ENCODE measurements at regions not wholly inside any gene's neighbourhood (a gene's known extent, or its start where the extent isn't known, plus 50 kb on each side); places are given as distances from the start of the nearest gene placed in this dataset.
"Not testable (repeated sequence)": the region's sequence is repeated elsewhere in the genome, so short reads cannot be mapped to it uniquely, and the experiment has no call there.

- WGBS, 2 experiments (ENCODE audit: extremely low coverage in 2 of 2, insufficient read length in 1 of 2), result no CpG with 5 or more reads among the region's 3 CpGs
- Histone ChIP-seq H3K18ac (ENCODE audit: low read depth, low read length) (no peak overlapping the region), H2AK5ac (ENCODE audit: low read depth, low read length) (no peak overlapping the region), H3K9me3 (ENCODE audit: control insufficient read depth, insufficient read depth, low read length) (no peaks in the 10 kb centered on the region), H2BK5ac (ENCODE audit: low read depth, low read length, poor library complexity, severe bottlenecking) (no peak overlapping the region), H3K14ac (replicated peaks; ENCODE audit: low read depth, low read length) (no peak overlapping the region), H3K4me3 (ENCODE audit: insufficient read depth, low read depth, low read length) (no peak overlapping the region), H3K23ac (ENCODE audit: low read depth, low read length) (no peak overlapping the region), H2BK15ac (ENCODE audit: low read depth, low read length) (no peak overlapping the region), H4K8ac (ENCODE audit: low read depth in 2 of 2, low read length in 2 of 2) (no peak overlapping the region), H3K9me1 (ENCODE audit: insufficient read depth, low read length) (no peaks in the 10 kb centered on the region), H3K9ac (ENCODE audit: low read depth, low read length) (no peak overlapping the region), H3K27ac (ENCODE audit: insufficient read depth, low read length) (no peak overlapping the region), H4K20me1 (ENCODE audit: insufficient read depth, low read length) (no peaks in the 10 kb centered on the region), H2BK20ac (ENCODE audit: low read depth, low read length) (no peak overlapping the region), H2BK120ac (ENCODE audit: low read depth, low read length) (no peak overlapping the region), H3K4ac (ENCODE audit: low read depth, low read length) (no peak overlapping the region), H3K4me2 (ENCODE audit: low read depth, low read length) (no peak overlapping the region), H3K79me1 (ENCODE audit: low read depth in 1 of 2, low read length in 2 of 2) (no peaks in the 10 kb centered on the region), H3K56ac (ENCODE audit: extremely low read depth, insufficient read depth, low read length) (no peak overlapping the region), H2AFZ (replicated peaks; ENCODE audit: low read length, poor library complexity) (no peak overlapping the region), H3K36me3 (ENCODE audit: control insufficient read depth, insufficient read depth, low read length) (no peaks in the 10 kb centered on the region), H4K5ac (ENCODE audit: low read depth, low read length) (no peak overlapping the region), H3K27me3 (ENCODE audit: control insufficient read depth, insufficient read depth, low read length) (no peaks in the 10 kb centered on the region; the same call in 1 of the 2 replicates), H3K4me1 (ENCODE audit: control insufficient read depth, insufficient read depth, low read length) (no peaks in the 10 kb centered on the region), H2AK9ac (replicated peaks; ENCODE audit: low read depth, low read length, poor library complexity) (no peak overlapping the region), H4K91ac (ENCODE audit: insufficient read depth, low read depth, low read length) (no peak overlapping the region)
- ChIA-PET CTCF (no interaction called here), POLR2A (ENCODE audit: unreplicated experiment) (no interaction called here)
- ATAC-seq (ENCODE audit: low read depth) (no peak), DNase-seq (no peak)
- TF ChIP-seq POLR2A (IDR thresholded peaks at IDR 0.05; ENCODE audit: low read depth, low read length), result no peak
- no peak for TF ChIP-seq NFE2L2 (IDR thresholded peaks at IDR 0.05; ENCODE audit: low read depth, low read length)
- no peak for TF ChIP-seq CEBPB (IDR thresholded peaks at IDR 0.05; ENCODE audit: low read depth, low read length)
- TF ChIP-seq BHLHE40 (IDR thresholded peaks at IDR 0.05; ENCODE audit: low read depth, low read length), result no peak
- TF ChIP-seq MXI1 (IDR thresholded peaks at IDR 0.05; ENCODE audit: borderline replicate concordance, low read depth, low read length), result no peak
- dilution Hi-C loops (cut with HindIII; ENCODE audit: low sequenced_read_pairs, unreplicated experiment) (no loop called here), in situ Hi-C loops (cut with MboI; ENCODE audit: low sequenced_read_pairs) (no loop called here), intact Hi-C loops (cut with micrococcal nuclease) (no loop called here)
- no TSS peak for BruUV-seq (replicated peaks)
These were observed 193.3 kb upstream of the KCND2 start for GRCh38 chr7:120079704-120080103.

- H3K36me3 ChIP-seq (ENCODE audit: control insufficient read depth, insufficient read depth, low read length); H3K9me1 ChIP-seq (ENCODE audit: insufficient read depth, low read length); H3K4me3 ChIP-seq (ENCODE audit: insufficient read depth, low read depth, low read length); H3K27me3 ChIP-seq (ENCODE audit: control insufficient read depth, insufficient read depth, low read length); H2AK9ac ChIP-seq (replicated peaks; ENCODE audit: low read depth, low read length, poor library complexity); H2BK20ac ChIP-seq (ENCODE audit: low read depth, low read length); H3K23ac ChIP-seq (ENCODE audit: low read depth, low read length); H4K8ac ChIP-seq (ENCODE audit: low read depth in 2 of 2, low read length in 2 of 2); H2AFZ ChIP-seq (replicated peaks; ENCODE audit: low read length, poor library complexity); H4K91ac ChIP-seq (ENCODE audit: insufficient read depth, low read depth, low read length); H2AK5ac ChIP-seq (ENCODE audit: low read depth, low read length); POLR2A ChIA-PET (ENCODE audit: unreplicated experiment); H3K14ac ChIP-seq (replicated peaks; ENCODE audit: low read depth, low read length); H4K20me1 ChIP-seq (ENCODE audit: insufficient read depth, low read length); CTCF ChIA-PET; intact Hi-C loops (cut with micrococcal nuclease); in situ Hi-C loops (cut with MboI; ENCODE audit: low sequenced_read_pairs); BruUV-seq (replicated peaks); H3K9me3 ChIP-seq (ENCODE audit: control insufficient read depth, insufficient read depth, low read length); dilution Hi-C loops (cut with HindIII; ENCODE audit: low sequenced_read_pairs, unreplicated experiment); H2BK5ac ChIP-seq (ENCODE audit: low read depth, low read length, poor library complexity, severe bottlenecking); H3K27ac ChIP-seq (ENCODE audit: insufficient read depth, low read length); H4K5ac ChIP-seq (ENCODE audit: low read depth, low read length); H3K4me2 ChIP-seq (ENCODE audit: low read depth, low read length); H3K79me1 ChIP-seq (ENCODE audit: low read depth in 1 of 2, low read length in 2 of 2); H3K18ac ChIP-seq (ENCODE audit: low read depth, low read length); ATAC-seq (ENCODE audit: low read depth); H3K9ac ChIP-seq (ENCODE audit: low read depth, low read length); H2BK120ac ChIP-seq (ENCODE audit: low read depth, low read length); H3K4me1 ChIP-seq (ENCODE audit: control insufficient read depth, insufficient read depth, low read length); H3K4ac ChIP-seq (ENCODE audit: low read depth, low read length); H3K56ac ChIP-seq (ENCODE audit: extremely low read depth, insufficient read depth, low read length); H2BK15ac ChIP-seq (ENCODE audit: low read depth, low read length); DNase-seq: not testable (repeated sequence)
- no CpG with 5 or more reads among the region's 16 CpGs for WGBS, 2 experiments (ENCODE audit: extremely low coverage in 2 of 2, insufficient read length in 1 of 2)
These were observed 186.5 kb upstream of the KCND2 start for GRCh38 chr7:120086468-120086867.

All from IMR-90 (cell line).